OCI-LY7 (cell line): ENCODE measurements at regions not wholly inside any gene's neighbourhood (a gene's known extent, or its start where the extent isn't known, plus 50 kb on each side); places are given as distances from the start of the nearest gene placed in this dataset.
A peak's percentile ranks its signal among the peaks of the same experiment; 100 is the strongest.

ENCODE experiments used
- BruUV-seq: library from RNA; stranded (reverse); fragments of 400-500 nt; replicated peaks from 2 replicates; lab custom pipeline; 2021; lab: Mats Ljungman, UMichigan
- CTCF ChIA-PET: fragments of 300-600 bp; sonication (Branson Sonifier 250); formaldehyde crosslinking; loops from one replicate; lab custom pipeline; 2022; ENCODE audit warnings: antibody characterized with exemption; ENCODE audit not compliant: unreplicated experiment; lab: Charles Lee
- POLR2A ChIA-PET: fragments of 300-600 bp; sonication (Branson Sonifier 250); formaldehyde crosslinking; loops from one replicate; lab custom pipeline; 2022; ENCODE audit warnings: antibody characterized with exemption; lab: Charles Lee
- DNase-seq: peaks from one replicate; pipeline ENCODE4 v3.0.0-alpha.2; 2015; ENCODE audit warnings: low spot score
- H2AFZ ChIP-seq: fragments of 200-600 bp; sonication (generic), shearing (Covaris generic); 2 replicates; pipeline ENCODE4 v1.6.1; 2014; ENCODE audit warnings: mild to moderate bottlenecking, antibody characterized with exemption, low read length, moderate library complexity
- H3K27ac ChIP-seq: fragments of 200-600 bp; sonication (generic); 2 replicates; pipeline ENCODE4 v1.5.1; 2014; ENCODE audit warnings: mixed run types, low read depth, mild to moderate bottlenecking, moderate library complexity, low read length, inconsistent platforms; ENCODE audit not compliant: poor library complexity, severe bottlenecking
- H3K36me3 ChIP-seq: fragments of 200-600 bp; sonication (generic); 2 replicates; pipeline ENCODE4 v1.6.1; 2014; ENCODE audit warnings: mild to moderate bottlenecking, antibody characterized with exemption, low read length, moderate library complexity, mixed read lengths; ENCODE audit not compliant: insufficient read depth
- H3K4me1 ChIP-seq: fragments of 200-600 bp; sonication (generic); 2 replicates; pipeline ENCODE4 v1.5.1; 2014; ENCODE audit warnings: mild to moderate bottlenecking, low read length; ENCODE audit not compliant: insufficient read depth, poor library complexity, severe bottlenecking
- H3K4me2 ChIP-seq: fragments of 200-600 bp; sonication (generic); 2 replicates; pipeline ENCODE4 v1.6.1; 2014; ENCODE audit warnings: mild to moderate bottlenecking, low read length
- H3K4me3 ChIP-seq: fragments of 200-600 bp; sonication (generic); 2 replicates; pipeline ENCODE4 v1.5.1; 2014; ENCODE audit warnings: mild to moderate bottlenecking, low read depth, low read length; ENCODE audit not compliant: poor library complexity, severe bottlenecking
- H3K79me2 ChIP-seq: fragments of 200-600 bp; sonication (generic); 2 replicates; pipeline ENCODE4 v1.6.1; 2016; ENCODE audit warnings: low read depth, mild to moderate bottlenecking, low read length, moderate library complexity, mixed read lengths; ENCODE audit not compliant: insufficient read depth
- H3K9me2 ChIP-seq: fragments of 200-600 bp; sonication (generic); 2 replicates; pipeline ENCODE4 v1.6.1; 2016; ENCODE audit warnings: mild to moderate bottlenecking, low read length, mixed read lengths; ENCODE audit not compliant: insufficient read depth
- H3K9me3 ChIP-seq: fragments of 200-600 bp; sonication (generic); 2 replicates; pipeline ENCODE4 v1.6.1; 2014; ENCODE audit warnings: mild to moderate bottlenecking, mixed run types, low read length, mixed read lengths
- H4K20me1 ChIP-seq: fragments of 200-600 bp; sonication (generic); 2 replicates; pipeline ENCODE4 v1.6.1; 2014; ENCODE audit warnings: mild to moderate bottlenecking, antibody characterized with exemption, low read length, moderate library complexity, mixed read lengths; ENCODE audit not compliant: insufficient read depth
- CTCF ChIP-seq: fragments of 200-600 bp; sonication (generic); conservative IDR thresholded peaks from 2 replicates; pipeline ENCODE4 v1.5.1; 2014; ENCODE audit warnings: mild to moderate bottlenecking, antibody characterized with exemption, low read length, moderate library complexity, mixed read lengths
- EZH2phosphoT487 ChIP-seq: fragments of 200-600 bp; sonication (generic); IDR thresholded peaks from 2 replicates; pipeline ENCODE4 v1.6.1; 2018; ENCODE audit warnings: low read depth, borderline replicate concordance, mild to moderate bottlenecking, mixed run types, antibody characterized with exemption, low read length, moderate library complexity, mixed read lengths
- intact Hi-C: fragments of 100-400 bp; cut with micrococcal nuclease; formaldehyde crosslinking; loops from one replicate; pipeline ENCODE4 v1.10.0; 2022; ENCODE audit not compliant: unreplicated experiment

GRCh38 chr9:7982907-7983306 is 183.3 kb upstream of the DMAC1 start:
- H3K27ac ChIP-seq, result no peak overlapping the region
- no peaks in the 10 kb centered on the region for H3K9me2 ChIP-seq
- BruUV-seq, result no TSS peak
- ChIA-PET POLR2A (interaction anchor here (1.2 to 1.5 kb wide), 2 partner anchors 10 to 33 kb away, joined by 3 to 4 read pairs; no protein-coding TSS in a partner anchor), CTCF (interaction anchor here (0.6 kb wide), 1 partner anchor 1269 kb away, joined by 3 read pairs; no protein-coding TSS in a partner anchor)
- H3K4me3 ChIP-seq, result no peak overlapping the region
- no peak overlapping the region for H3K4me2 ChIP-seq
- DNase-seq, result no peak
- intact Hi-C loops, result no loop called here
- H3K4me1 ChIP-seq, result peaks cover 26% of the 10 kb centered on the region
- no peaks in the 10 kb centered on the region for H3K9me3 ChIP-seq
- TF ChIP-seq CTCF, result no peak
- TF ChIP-seq EZH2phosphoT487, result no peak
- H4K20me1 ChIP-seq, result no peaks in the 10 kb centered on the region
- H3K79me2 ChIP-seq, result no peaks in the 10 kb centered on the region
- no peaks in the 10 kb centered on the region; the same call in 1 of the 2 replicates for H3K36me3 ChIP-seq
- H2AFZ ChIP-seq, result peak overlapping the region; percentile 8; the same call in 1 of the 2 replicates

DNA sequence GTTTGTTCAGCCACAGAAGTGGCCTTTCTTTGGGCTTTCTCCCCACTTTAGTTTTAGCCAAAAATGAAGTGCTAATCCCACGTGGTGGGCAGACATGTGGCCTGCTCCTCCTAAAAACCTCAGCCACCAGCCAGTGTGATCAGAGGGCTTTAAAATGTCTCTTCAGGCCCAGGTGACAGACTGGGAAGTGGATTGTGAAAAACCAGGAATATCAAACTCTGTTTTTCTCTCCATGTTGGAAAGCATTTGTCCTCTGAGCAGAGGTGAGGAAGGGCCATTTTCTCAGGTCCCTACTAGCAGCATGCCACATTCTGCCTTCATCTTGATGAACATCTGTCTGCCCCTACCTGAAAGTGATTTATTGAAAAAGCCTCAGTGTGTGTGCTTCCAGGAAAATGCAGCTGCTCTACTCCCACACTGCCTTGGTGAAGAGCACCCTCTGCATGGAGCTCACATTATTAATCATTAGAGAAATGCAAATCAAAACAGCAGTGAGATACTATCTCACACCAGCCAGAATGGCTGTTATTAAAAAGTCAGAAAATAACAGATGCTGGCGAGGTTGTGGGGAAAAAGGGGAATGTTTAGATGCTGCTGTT is 181.2 kb upstream of the DMAC1 start:
- no peaks in the 10 kb centered on the region; the same call in 1 of the 2 replicates for H3K36me3 ChIP-seq
- peak overlapping the region; percentile 76 for H2AFZ ChIP-seq
- intact Hi-C loops, result no loop called here
- no peak for DNase-seq
- H3K4me2 ChIP-seq, result no peak overlapping the region
- no peaks in the 10 kb centered on the region for H3K9me3 ChIP-seq
- no peaks in the 10 kb centered on the region for H3K79me2 ChIP-seq
- no TSS peak for BruUV-seq
- peaks cover 48% of the 10 kb centered on the region for H3K4me1 ChIP-seq
- POLR2A ChIA-PET, result interaction anchor here (0.8 to 1.5 kb wide), 4 partner anchors 8 to 23 kb away, joined by 3 to 4 read pairs (median 3); no protein-coding TSS in a partner anchor
- no peaks in the 10 kb centered on the region for H4K20me1 ChIP-seq
- H3K4me3 ChIP-seq, result no peak overlapping the region
- CTCF ChIA-PET, result interaction anchor here (0.8 kb wide), 1 partner anchor 62 kb away, joined by 3 read pairs; no protein-coding TSS in a partner anchor
- no peaks in the 10 kb centered on the region for H3K9me2 ChIP-seq
- H3K27ac ChIP-seq, result no peak overlapping the region
- no peak for TF ChIP-seq EZH2phosphoT487
- TF ChIP-seq CTCF, result 0 out of 2 replicates have a peak, but pooled peaks have one; percentile 13

DNA sequence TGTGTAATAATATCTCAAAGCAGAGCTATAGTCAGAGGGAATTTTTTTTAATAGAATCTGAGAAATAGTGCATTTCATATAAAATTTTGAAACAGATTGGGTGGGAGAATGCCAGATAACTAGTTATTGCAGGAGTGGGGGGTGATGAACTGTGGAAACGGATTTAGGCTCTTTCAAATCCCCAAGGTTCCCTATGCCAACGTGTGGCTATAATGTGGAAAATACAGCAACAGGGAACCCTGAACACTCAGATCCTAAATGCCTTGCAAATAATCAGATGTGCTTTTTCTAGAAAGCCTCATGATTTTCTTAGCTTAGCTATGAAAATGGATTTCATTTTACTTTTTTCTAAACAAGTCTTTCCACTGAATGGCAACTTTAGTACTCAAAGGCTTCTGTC is 180.5 kb upstream of the DMAC1 start:
- no peak for TF ChIP-seq EZH2phosphoT487
- TF ChIP-seq CTCF, result no peak
- H3K4me3 ChIP-seq, result no peak overlapping the region
- no peaks in the 10 kb centered on the region for H3K9me2 ChIP-seq
- no peak overlapping the region for H3K27ac ChIP-seq
- H4K20me1 ChIP-seq, result no peaks in the 10 kb centered on the region
- ChIA-PET CTCF (no interaction called here), POLR2A (interaction anchor here (0.7 to 1.3 kb wide), 2 partner anchors 9 to 159 kb away, joined by 3 read pairs; no protein-coding TSS in a partner anchor)
- no peaks in the 10 kb centered on the region; the same call in 1 of the 2 replicates for H3K36me3 ChIP-seq
- no peak overlapping the region for H3K4me2 ChIP-seq
- H3K79me2 ChIP-seq, result no peaks in the 10 kb centered on the region
- peak overlapping the region; percentile 76; the same call in 1 of the 2 replicates for H2AFZ ChIP-seq
- H3K4me1 ChIP-seq, result peaks cover 55% of the 10 kb centered on the region
- intact Hi-C loops, result no loop called here
- H3K9me3 ChIP-seq, result no peaks in the 10 kb centered on the region
- no peak for DNase-seq
- BruUV-seq, result no TSS peak
